GM12878 (cell line): ENCODE measurements at regions not wholly inside any gene's neighbourhood (a gene's known extent, or its start where the extent isn't known, plus 50 kb on each side); places are given as distances from the start of the nearest gene placed in this dataset.

Source experiments
- CREB1 ChIP-seq: IDR thresholded peaks from 2 replicates; pipeline ENCODE4 v1.6.1; 2012; ENCODE audit warnings: low read depth, mild to moderate bottlenecking, inconsistent platforms
- PBX3 ChIP-seq: IDR thresholded peaks from 2 replicates; pipeline ENCODE4 v1.6.1; 2011; ENCODE audit warnings: mild to moderate bottlenecking, low read depth, low read length, moderate library complexity; ENCODE audit not compliant: insufficient replicate concordance

- TF ChIP-seq CREB1 (no peak), PBX3 (no peak)
Observed at GRCh38 chr13:106143930-106144709, 391.3 kb downstream of the EFNB2 start.
